Astrocyte (in vitro differentiated cells and primary cell): ENCODE measurements at regions not wholly inside any gene's neighbourhood (a gene's known extent, or its start where the extent isn't known, plus 50 kb on each side); places are given as distances from the start of the nearest gene placed in this dataset.
"Not testable (repeated sequence)": the region's sequence is repeated elsewhere in the genome, so short reads cannot be mapped to it uniquely, and the experiment has no call there.

ENCODE experiments used
- CTCF ChIP-seq: IDR thresholded peaks from 2 replicates; pipeline ENCODE4 v1.5.1; 2011; ENCODE audit warnings: low read depth, mild to moderate bottlenecking, inconsistent platforms, low read length, moderate library complexity; ENCODE audit not compliant: insufficient read depth
- EZH2 ChIP-seq: IDR thresholded peaks from 2 replicates; pipeline ENCODE4 v1.6.1; 2012; ENCODE audit warnings: mild to moderate bottlenecking, low read length, inconsistent platforms; ENCODE audit not compliant: insufficient read depth

- TF ChIP-seq CTCF, EZH2: not testable (repeated sequence)
Observed at GRCh38 chr2:131733530-131733929, 205.8 kb downstream of the CCDC74A start.
